Psoas muscle (tissue), 7 donors: ENCODE measurements at regions not wholly inside any gene's neighbourhood (a gene's known extent, or its start where the extent isn't known, plus 50 kb on each side); places are given as distances from the start of the nearest gene placed in this dataset.

Experiments
- ATAC-seq, 4 donors: fragments of 200-7000 bp; cut with Tn5 transposase; one replicate each; pipeline ENCODE4 v1.9.1; 2020; ENCODE audit warnings: moderate library complexity in 3 of 4, mild to moderate bottlenecking in 2 of 4
- DNase-seq, 2 donors: peaks; one replicate each; pipeline ENCODE4 v3.0.0-alpha.2; 2020
- H3K27ac ChIP-seq: fragments of 200-600 bp; one replicate; pipeline ENCODE4 v1.8.0; 2022
- H3K27me3 ChIP-seq, 3 donors: fragments of 200-600 bp in 1 of 3; one replicate each; pipeline versions ENCODE4 v1.6.1 to v1.8.0; 2013 to 2022; ENCODE audit warnings: low read length in 2 of 3, mild to moderate bottlenecking in 2 of 3, moderate library complexity in 1 of 3; ENCODE audit not compliant: insufficient read depth in 3 of 3
- H3K36me3 ChIP-seq, 2 donors: fragments of 200-600 bp in 1 of 2; one replicate each; pipeline versions ENCODE4 v1.6.1 to v1.8.0; 2013 to 2022; ENCODE audit warnings: low read depth in 1 of 2, mild to moderate bottlenecking in 1 of 2, moderate library complexity in 1 of 2; ENCODE audit not compliant: insufficient read depth in 1 of 2
- H3K4me1 ChIP-seq: fragments of 200-600 bp; one replicate; pipeline ENCODE4 v1.8.0; 2022
- H3K4me3 ChIP-seq: fragments of 200-600 bp; one replicate; pipeline ENCODE4 v1.8.0; 2022; ENCODE audit warnings: mild to moderate bottlenecking
- H3K9me3 ChIP-seq: fragments of 200-600 bp; one replicate; pipeline ENCODE4 v1.8.0; 2022
- CTCF ChIP-seq: fragments of 200-600 bp; IDR thresholded peaks from one replicate; pipeline ENCODE4 v1.8.0; 2022; ENCODE audit warnings: antibody characterized with exemption
- WGBS, 3 donors: extraction: QIAGEN DNeasy Blood & Tissue Kit; methylation state at CpG; one replicate each; pipeline versions ENCODE4 v1.1.6 to v1.1.7; 2013; 5-methylcytosine and 5-hydroxymethylcytosine counted together
- intact Hi-C, 2 donors: fragments of 100-400 bp; cut with DNase I; formaldehyde crosslinking; loops; one replicate each; pipeline versions ENCODE4 v1.11.0 to v1.14.2; 2022
- donor health status: healthy with polysubstance abuse.
- donor health status: DM: no; HTN: no; CAD: no; lungs with moderate emphysema.
- donor health status: Bipolar disorder and iron deficiency.
- donor health status: healthy.
- donor health status: DM: yes; HTN: yes; CAD: no.
- donor health status: DM: no; HTN: no; CAD: no.
- donor health status: DM: yes; HTN: yes; CAD: no.

DNA sequence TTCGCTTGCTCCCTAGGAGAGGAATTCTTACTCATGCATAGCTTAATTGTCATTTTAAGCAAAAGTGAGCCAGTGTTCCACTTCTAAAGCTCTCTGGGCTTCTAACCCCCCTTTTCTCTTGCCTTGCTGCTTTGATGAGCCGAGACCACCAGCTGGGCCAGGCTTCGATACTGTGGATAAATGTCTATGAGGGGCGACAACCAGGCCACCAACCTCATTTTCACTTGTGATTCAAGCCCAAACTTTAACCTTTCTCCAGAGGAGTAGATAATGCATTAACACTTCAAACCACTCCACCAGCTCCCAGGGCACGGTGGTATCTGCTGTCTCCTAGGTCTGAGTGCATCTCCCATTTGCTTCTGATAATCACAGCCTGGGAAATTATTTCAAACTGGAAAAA, 205.6 kb downstream of the PSAT1 start:
- TF ChIP-seq CTCF: no peak
- no peak for ATAC-seq
- no peaks in the 10 kb centered on the region for H3K4me1 ChIP-seq
- no peaks in the 10 kb centered on the region for H3K9me3 ChIP-seq
- 56 to 66% (median 65%) methylated on average over 5 of the region's 5 CpGs for WGBS, 3 donors
- DNase-seq: no peak
- no peak overlapping the region for H3K4me3 ChIP-seq
- H3K36me3 ChIP-seq: no peaks in the 10 kb centered on the region
- intact Hi-C loops: no loop called here
- no peaks in the 10 kb centered on the region for H3K27me3 ChIP-seq
- no peak overlapping the region for H3K27ac ChIP-seq

DNA sequence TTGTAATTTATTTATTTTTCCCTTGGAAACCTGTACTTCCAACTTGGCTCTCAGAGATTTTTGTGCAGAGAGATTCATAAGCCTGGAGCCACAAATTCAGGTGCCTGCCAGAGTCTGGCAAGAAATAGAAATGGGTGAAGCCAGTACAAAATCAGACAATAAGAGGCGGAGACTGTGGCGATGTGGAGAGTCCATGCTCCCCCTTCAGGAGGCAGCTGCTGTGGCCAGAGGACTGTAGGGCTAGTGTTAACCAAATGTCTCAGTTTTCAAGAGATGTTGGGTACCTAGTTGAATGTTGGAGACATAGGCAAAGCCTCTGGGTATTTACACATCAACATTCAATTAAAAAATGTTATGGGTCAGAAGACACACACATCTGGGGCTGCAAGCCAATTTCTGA, 208.6 kb downstream of the PSAT1 start:
- ATAC-seq (no peak), DNase-seq (no peak)
- intact Hi-C loops: no loop called here
- no peak for TF ChIP-seq CTCF
- Histone ChIP-seq H3K9me3 (no peaks in the 10 kb centered on the region), H3K27ac (no peak overlapping the region), H3K4me1 (no peaks in the 10 kb centered on the region), H3K36me3 (no peaks in the 10 kb centered on the region), H3K4me3 (no peak overlapping the region), H3K27me3 (no peaks in the 10 kb centered on the region)
- WGBS, 3 donors: 84 to 94% (median 88%) methylated on average over 2 of the region's 2 CpGs

- no peaks in the 10 kb centered on the region for H3K36me3 ChIP-seq
- DNase-seq (no peak), ATAC-seq (no peak)
- intact Hi-C loops: no loop called here
- 62 to 69% (median 64%) methylated on average over 5 of the region's 5 CpGs for WGBS, 3 donors
- H3K27me3 ChIP-seq: no peaks in the 10 kb centered on the region
- H3K4me3 ChIP-seq: no peak overlapping the region
- H3K9me3 ChIP-seq: no peaks in the 10 kb centered on the region
- no peak for TF ChIP-seq CTCF
- no peaks in the 10 kb centered on the region for H3K4me1 ChIP-seq
- no peak overlapping the region for H3K27ac ChIP-seq
Measured at GRCh38 chr9:78507037-78507436, 210.1 kb downstream of the PSAT1 start.

- 79 to 90% (median 84%) methylated on average over 4 of the region's 4 CpGs for WGBS, 3 donors
- H3K4me3 ChIP-seq: no peak overlapping the region
- no peaks in the 10 kb centered on the region for H3K4me1 ChIP-seq
- no peaks in the 10 kb centered on the region for H3K27me3 ChIP-seq
- H3K36me3 ChIP-seq: no peaks in the 10 kb centered on the region
- H3K9me3 ChIP-seq: no peaks in the 10 kb centered on the region
- ATAC-seq (no peak), DNase-seq (no peak)
- TF ChIP-seq CTCF: no peak
- H3K27ac ChIP-seq: no peak overlapping the region
- intact Hi-C loops: no loop called here
Measured at GRCh38 chr9:78510035-78510434, 213.1 kb downstream of the PSAT1 start.

GRCh38 chr9:78515108-78515507, 218.2 kb downstream of the PSAT1 start:
- ATAC-seq (no peak), DNase-seq (no peak)
- Histone ChIP-seq H3K4me1 (no peaks in the 10 kb centered on the region), H3K27me3 (no peaks in the 10 kb centered on the region), H3K9me3 (peaks cover 3% of the 10 kb centered on the region), H3K4me3 (no peak overlapping the region), H3K36me3 (no peaks in the 10 kb centered on the region), H3K27ac (no peak overlapping the region)
- no peak for TF ChIP-seq CTCF
- 42 to 50% (median 45%) methylated on average over 1 of the region's 1 CpG for WGBS, 3 donors
- intact Hi-C loops: no loop called here
